Loucy (cell line): ENCODE measurements at regions not wholly inside any gene's neighbourhood (a gene's known extent, or its start where the extent isn't known, plus 50 kb on each side); places are given as distances from the start of the nearest gene placed in this dataset.

Experiments
- EZH2phosphoT487 ChIP-seq: fragments of 200-600 bp; IDR thresholded peaks from 2 replicates; pipeline ENCODE4 v1.6.1; 2018; ENCODE audit warnings: antibody characterized with exemption, mild to moderate bottlenecking, moderate library complexity, borderline replicate concordance
- TF ChIP-seq, protein P1 (sequence below): fragments of 200-600 bp; sonication (generic); conservative IDR thresholded peaks from 2 replicates; pipeline ENCODE4 v1.5.1; 2014; ENCODE audit warnings: mild to moderate bottlenecking, antibody characterized with exemption, low read length

DNA sequence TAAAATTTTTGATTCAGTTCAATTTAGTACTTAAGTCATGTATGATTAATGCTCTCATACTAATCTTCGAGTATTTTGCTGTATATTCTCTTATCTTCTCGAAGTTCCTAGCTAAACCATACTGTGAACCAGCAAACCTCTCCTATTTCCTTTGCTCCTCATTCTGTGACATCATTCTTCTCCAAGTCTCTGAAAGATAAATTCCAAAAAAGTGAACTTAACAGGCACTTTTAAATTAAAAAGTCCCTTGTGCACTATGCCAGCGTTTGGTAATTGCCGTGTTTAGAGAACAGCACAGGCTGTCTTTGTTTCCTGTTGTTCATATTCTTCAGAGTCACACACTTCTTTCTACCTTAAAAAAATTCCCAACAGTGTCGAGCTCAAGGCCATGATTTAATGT, 188.4 kb upstream of the PHACTR1 start:
- TF ChIP-seq, protein P1, sequence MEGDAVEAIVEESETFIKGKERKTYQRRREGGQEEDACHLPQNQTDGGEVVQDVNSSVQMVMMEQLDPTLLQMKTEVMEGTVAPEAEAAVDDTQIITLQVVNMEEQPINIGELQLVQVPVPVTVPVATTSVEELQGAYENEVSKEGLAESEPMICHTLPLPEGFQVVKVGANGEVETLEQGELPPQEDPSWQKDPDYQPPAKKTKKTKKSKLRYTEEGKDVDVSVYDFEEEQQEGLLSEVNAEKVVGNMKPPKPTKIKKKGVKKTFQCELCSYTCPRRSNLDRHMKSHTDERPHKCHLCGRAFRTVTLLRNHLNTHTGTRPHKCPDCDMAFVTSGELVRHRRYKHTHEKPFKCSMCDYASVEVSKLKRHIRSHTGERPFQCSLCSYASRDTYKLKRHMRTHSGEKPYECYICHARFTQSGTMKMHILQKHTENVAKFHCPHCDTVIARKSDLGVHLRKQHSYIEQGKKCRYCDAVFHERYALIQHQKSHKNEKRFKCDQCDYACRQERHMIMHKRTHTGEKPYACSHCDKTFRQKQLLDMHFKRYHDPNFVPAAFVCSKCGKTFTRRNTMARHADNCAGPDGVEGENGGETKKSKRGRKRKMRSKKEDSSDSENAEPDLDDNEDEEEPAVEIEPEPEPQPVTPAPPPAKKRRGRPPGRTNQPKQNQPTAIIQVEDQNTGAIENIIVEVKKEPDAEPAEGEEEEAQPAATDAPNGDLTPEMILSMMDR = no peak
- no peak for TF ChIP-seq EZH2phosphoT487
